ENCODE measurements at regions not wholly inside any gene's neighbourhood (a gene's known extent, or its start where the extent isn't known, plus 50 kb on each side); places are given as distances from the start of the nearest gene placed in this dataset.

GRCh38 chr18:8943900-8944870, 158.3 kb upstream of the NDUFV2 start (continued):
- TF ChIP-seq ZNF318 (IDR thresholded peaks at IDR 0.05; ENCODE audit: borderline replicate concordance in 1 of 2, low read depth in 1 of 2) = no peak
- TF ChIP-seq HMGXB4 (CRISPR knock-in tag; IDR thresholded peaks at IDR 0.05) = no peak
- no peak for TF ChIP-seq PATZ1 (CRISPR knock-in tag; IDR thresholded peaks at IDR 0.05; ENCODE audit: borderline replicate concordance)
- TF ChIP-seq TAF1 (IDR thresholded peaks at IDR 0.05; ENCODE audit: control insufficient read depth, extremely low read depth, insufficient read depth, low read length, severe bottlenecking) = no peak
- TF ChIP-seq MAFF (IDR thresholded peaks at IDR 0.05; ENCODE audit: low read length) = no peak
- TF ChIP-seq GATA2 (CRISPR knock-in tag; IDR thresholded peaks at IDR 0.05) = 0 out of 2 replicates have a peak, but pooled peaks have one; percentile 12
- no peak for TF ChIP-seq NR2C1 (IDR thresholded peaks at IDR 0.05)
- TF ChIP-seq NR2C1 (tag; IDR thresholded peaks at IDR 0.05) = no peak

All from K562 (cell line).